ENCODE measurements at regions not wholly inside any gene's neighbourhood (a gene's known extent, or its start where the extent isn't known, plus 50 kb on each side); places are given as distances from the start of the nearest gene placed in this dataset.
"Not testable (repeated sequence)": the region's sequence is repeated elsewhere in the genome, so short reads cannot be mapped to it uniquely, and the experiment has no call there.

DNA sequence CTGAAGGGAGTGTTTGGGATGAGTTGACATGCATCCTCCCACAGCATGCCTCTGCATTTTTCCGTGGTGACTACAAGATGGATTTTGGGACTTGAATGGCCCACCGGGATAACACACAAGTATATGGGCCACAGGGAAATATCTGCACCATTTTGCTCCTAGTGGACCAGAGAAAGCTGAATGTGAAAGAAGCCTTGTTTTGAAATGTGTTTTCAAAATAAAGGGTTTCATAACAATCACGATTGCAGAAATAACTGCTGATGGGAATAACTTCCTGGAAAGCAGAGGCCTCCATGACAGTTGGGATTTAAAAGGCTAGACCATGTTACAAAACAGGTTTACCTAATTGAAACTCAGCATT lies 77.5 kb upstream of the PRR23C start:
- intact Hi-C loops (cut with DNase I; ENCODE audit: low total_unique reads) = no loop called here
- H3K4me1 ChIP-seq = no peaks in the 10 kb centered on the region
- H3K27me3 ChIP-seq = no peaks in the 10 kb centered on the region
- no peak overlapping the region for H3K27ac ChIP-seq
- no peak overlapping the region for H3K4me3 ChIP-seq
- no peaks in the 10 kb centered on the region for H3K36me3 ChIP-seq
- H3K9me3 ChIP-seq = no peaks in the 10 kb centered on the region
- DNase-seq = peak in 1 of 2 donors; percentile 36
- TF ChIP-seq, protein P1, sequence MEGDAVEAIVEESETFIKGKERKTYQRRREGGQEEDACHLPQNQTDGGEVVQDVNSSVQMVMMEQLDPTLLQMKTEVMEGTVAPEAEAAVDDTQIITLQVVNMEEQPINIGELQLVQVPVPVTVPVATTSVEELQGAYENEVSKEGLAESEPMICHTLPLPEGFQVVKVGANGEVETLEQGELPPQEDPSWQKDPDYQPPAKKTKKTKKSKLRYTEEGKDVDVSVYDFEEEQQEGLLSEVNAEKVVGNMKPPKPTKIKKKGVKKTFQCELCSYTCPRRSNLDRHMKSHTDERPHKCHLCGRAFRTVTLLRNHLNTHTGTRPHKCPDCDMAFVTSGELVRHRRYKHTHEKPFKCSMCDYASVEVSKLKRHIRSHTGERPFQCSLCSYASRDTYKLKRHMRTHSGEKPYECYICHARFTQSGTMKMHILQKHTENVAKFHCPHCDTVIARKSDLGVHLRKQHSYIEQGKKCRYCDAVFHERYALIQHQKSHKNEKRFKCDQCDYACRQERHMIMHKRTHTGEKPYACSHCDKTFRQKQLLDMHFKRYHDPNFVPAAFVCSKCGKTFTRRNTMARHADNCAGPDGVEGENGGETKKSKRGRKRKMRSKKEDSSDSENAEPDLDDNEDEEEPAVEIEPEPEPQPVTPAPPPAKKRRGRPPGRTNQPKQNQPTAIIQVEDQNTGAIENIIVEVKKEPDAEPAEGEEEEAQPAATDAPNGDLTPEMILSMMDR (IDR thresholded peaks at IDR 0.05) = no peak

DNA sequence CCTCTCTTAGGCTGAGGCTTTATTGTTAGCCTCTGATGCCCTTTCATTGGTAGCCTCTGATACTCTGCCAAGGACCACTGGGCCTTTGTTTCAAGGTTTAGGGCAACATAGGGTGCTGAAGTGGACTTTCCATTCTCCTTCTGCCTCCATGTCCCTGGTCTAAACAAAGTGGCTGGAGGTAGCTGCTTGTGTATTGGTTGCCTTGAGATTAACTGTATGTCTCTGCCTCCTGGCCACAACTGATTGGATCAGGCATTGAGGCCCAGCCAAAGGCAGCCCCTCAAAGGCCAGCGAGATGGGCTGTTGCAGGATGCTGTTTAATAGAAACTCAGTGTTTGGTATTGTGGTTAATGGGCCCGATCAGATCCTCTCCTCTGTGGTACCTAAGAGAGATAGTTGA lies 77.9 kb upstream of the PRR23C start:
- H3K36me3 ChIP-seq = no peaks in the 10 kb centered on the region
- H3K4me1 ChIP-seq = no peaks in the 10 kb centered on the region
- intact Hi-C loops (cut with DNase I; ENCODE audit: low total_unique reads) = no loop called here
- no peaks in the 10 kb centered on the region for H3K27me3 ChIP-seq
- DNase-seq = no peak
- TF ChIP-seq, protein P1 (IDR thresholded peaks at IDR 0.05) = no peak
- H3K9me3 ChIP-seq = no peaks in the 10 kb centered on the region
- no peak overlapping the region for H3K27ac ChIP-seq
- H3K4me3 ChIP-seq = no peak overlapping the region

DNA sequence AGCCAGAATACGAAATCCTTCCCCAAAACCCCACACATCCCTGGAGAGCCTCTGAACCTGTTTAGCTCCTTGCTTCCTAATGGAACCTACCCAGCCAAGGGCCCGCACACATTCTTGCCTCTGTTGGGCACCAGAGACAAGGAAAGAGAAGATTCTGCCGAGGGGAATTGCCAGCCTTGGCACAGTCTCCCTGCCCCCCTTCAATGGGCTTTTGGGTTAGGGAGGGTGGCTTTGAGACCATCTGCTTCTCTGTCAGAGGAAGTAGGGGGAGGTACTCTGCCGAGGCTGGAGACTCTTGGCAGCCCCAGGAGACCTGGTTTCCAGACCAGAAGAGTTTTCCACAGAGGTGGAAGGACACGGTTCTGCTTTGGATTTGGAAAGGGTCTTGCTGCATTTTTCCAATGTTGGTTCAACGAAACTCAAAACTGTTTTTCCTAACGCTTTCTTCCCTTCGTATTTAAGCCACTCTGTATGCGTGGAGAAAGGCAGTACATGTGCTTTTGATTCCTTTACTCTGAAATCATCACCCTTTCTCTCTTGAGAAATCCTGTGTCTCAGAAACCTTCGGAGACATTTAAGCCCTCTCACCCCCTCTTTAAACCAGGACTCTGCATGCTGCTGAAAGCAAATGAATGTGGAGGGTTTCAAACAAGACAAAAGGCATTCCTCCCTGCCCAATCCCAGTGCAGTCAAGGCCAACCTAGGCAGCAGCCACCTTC lies 78.8 kb upstream of the PRR23C start:
- Histone ChIP-seq H3K36me3 (no peaks in the 10 kb centered on the region), H3K4me1 (no peaks in the 10 kb centered on the region), H3K9me3 (no peaks in the 10 kb centered on the region), H3K27ac (no peak overlapping the region), H3K4me3 (no peak overlapping the region), H3K27me3 (no peaks in the 10 kb centered on the region)
- DNase-seq = no peak
- intact Hi-C loops (cut with DNase I; ENCODE audit: low total_unique reads) = no loop called here
- TF ChIP-seq, protein P1 (IDR thresholded peaks at IDR 0.05) = no peak

DNA sequence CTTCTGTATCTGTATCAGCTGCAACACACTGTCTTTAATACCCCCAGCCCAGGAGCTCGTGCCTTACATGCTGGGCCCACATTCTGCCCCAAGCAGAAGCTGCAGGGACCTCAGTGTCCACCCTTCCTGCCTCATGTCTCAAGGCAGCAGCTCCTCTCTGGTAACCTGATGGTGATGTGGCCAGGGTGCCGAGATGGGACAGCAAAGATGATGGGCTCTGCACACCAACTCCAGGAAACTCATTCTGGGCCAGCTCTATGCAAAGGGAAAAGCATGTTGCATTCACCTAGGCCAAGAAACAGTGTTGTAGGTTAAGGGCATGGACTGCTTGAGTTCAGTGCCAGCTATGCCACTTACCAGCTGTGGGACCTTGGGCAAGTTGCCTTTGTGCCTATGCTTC lies 79.5 kb upstream of the PRR23C start:
- Histone ChIP-seq H3K27ac (no peak overlapping the region), H3K9me3 (no peaks in the 10 kb centered on the region), H3K4me3 (no peak overlapping the region), H3K27me3 (no peaks in the 10 kb centered on the region), H3K36me3 (no peaks in the 10 kb centered on the region), H3K4me1 (no peaks in the 10 kb centered on the region)
- DNase-seq = no peak
- intact Hi-C loops (cut with DNase I; ENCODE audit: low total_unique reads) = no loop called here
- TF ChIP-seq, protein P1 (IDR thresholded peaks at IDR 0.05) = no peak

DNA sequence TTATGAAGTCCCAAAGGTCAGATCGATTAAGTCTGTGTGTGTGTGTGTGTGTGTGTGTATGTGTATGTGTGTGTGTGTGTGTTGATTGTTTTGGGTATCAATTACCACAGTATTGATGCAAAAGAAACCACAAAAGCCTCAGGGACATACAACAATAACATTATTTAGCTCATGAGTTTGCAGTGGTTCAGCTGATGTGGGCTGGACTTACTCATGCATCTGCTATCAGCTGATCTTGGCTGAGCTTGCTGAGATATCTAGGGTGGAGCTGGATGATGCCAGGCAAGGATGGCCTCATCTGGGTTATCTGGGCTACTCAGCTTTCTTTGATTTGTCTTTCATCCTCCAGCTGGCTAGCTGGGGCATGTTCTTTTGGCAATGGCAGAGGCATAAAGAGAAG lies 82.4 kb upstream of the PRR23C start:
- DNase-seq = no peak
- Histone ChIP-seq H3K36me3 (no peaks in the 10 kb centered on the region), H3K27me3 (no peaks in the 10 kb centered on the region), H3K9me3 (no peaks in the 10 kb centered on the region), H3K4me1 (no peaks in the 10 kb centered on the region), H3K4me3 (no peak overlapping the region), H3K27ac (no peak overlapping the region)
- TF ChIP-seq, protein P1 (IDR thresholded peaks at IDR 0.05) = no peak
- intact Hi-C loops (cut with DNase I; ENCODE audit: low total_unique reads) = no loop called here

DNA sequence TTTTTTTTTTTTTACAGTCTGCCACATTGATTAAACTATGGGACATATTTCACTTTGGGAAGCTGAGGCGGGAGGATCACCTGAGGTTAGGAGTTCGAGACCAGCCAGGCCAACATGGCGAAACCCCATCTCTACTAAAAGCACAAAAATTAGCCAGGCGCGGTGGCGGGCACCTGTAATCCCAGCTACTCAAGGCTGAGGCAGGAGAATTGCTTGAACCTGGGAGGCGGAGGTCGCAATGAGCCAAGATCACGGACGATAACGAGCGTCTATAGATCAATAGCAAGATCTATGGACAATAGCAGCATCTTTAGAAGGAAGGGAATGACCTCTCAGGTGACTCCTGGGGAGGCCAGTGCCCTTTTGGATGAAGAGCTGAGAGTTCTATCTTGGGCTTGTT lies 82.9 kb upstream of the PRR23C start:
- H3K27ac ChIP-seq; H3K4me1 ChIP-seq; intact Hi-C loops (cut with DNase I; ENCODE audit: low total_unique reads); H3K4me3 ChIP-seq; H3K27me3 ChIP-seq; H3K9me3 ChIP-seq; H3K36me3 ChIP-seq; DNase-seq: not testable (repeated sequence)

All from tibial artery (tissue), 4 donors.